UCSD-AML1 (cell line): ENCODE measurements at regions not wholly inside any gene's neighbourhood (a gene's known extent, or its start where the extent isn't known, plus 50 kb on each side); places are given as distances from the start of the nearest gene placed in this dataset.
"Not testable (repeated sequence)": the region's sequence is repeated elsewhere in the genome, so short reads cannot be mapped to it uniquely, and the experiment has no call there.

Source experiments
- DNase-seq: peaks from one replicate; lab custom pipeline; 2025; ENCODE audit not compliant: unreplicated experiment; lab: John Stamatoyannopoulos, UW

DNA sequence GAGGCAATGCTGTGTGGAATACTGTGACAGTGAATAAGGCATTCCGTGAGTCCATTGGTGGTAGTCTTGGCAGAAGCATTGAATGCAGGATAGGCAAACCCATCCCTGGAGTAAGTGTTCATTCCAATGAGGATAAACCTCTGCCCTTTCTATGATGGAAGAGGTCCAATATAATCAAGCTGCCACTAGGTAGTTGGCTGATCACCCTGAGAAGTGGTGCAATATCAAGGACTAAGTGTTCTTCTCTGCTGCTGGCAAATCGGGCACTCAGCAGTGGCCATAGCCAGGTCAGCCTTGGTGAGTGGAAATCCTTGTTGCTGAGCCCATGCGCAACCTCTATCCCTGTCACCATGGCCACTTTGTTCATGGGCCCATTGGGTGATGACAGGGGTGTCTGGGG lies 70.1 kb downstream of the FBXO4 start:
- DNase-seq: no peak

- DNase-seq: no peak
Measured at GRCh38 chr5:42001673-42002072, 76.6 kb downstream of the FBXO4 start.

GRCh38 chr5:42003852-42004251 lies 78.8 kb downstream of the FBXO4 start:
- not testable (repeated sequence) for DNase-seq

GRCh38 chr5:42005561-42006153 lies 80.6 kb downstream of the FBXO4 start:
- DNase-seq: no peak

- DNase-seq: no peak
Measured at GRCh38 chr5:42013561-42013960, 88.5 kb downstream of the FBXO4 start.

GRCh38 chr5:42015254-42015653 lies 90.2 kb downstream of the FBXO4 start:
- no peak for DNase-seq

DNA sequence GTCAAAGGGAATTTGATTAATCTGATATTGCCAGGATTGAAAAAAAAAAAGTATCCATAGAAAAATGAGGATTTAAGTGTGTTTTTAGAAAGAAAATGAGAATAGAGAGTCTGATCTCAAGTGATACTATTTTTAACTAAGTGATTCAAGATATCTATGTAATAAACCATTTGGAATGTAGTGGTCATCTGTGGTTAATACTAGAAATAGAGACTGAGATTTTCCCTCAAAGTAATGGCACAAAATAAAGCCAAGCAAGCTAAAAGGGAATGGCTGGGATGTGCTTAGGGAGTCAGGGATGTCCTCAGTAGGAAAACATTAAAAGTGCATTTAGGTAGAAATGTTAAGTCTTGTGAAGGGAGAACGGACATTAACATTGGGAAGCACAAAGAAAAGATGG lies 90.6 kb downstream of the FBXO4 start:
- no peak for DNase-seq

GRCh38 chr5:42020788-42021530 lies 95.9 kb downstream of the FBXO4 start:
- DNase-seq: no peak

- DNase-seq: no peak
Measured at GRCh38 chr5:42021923-42022322, 96.8 kb downstream of the FBXO4 start.

- DNase-seq: no peak
Measured at GRCh38 chr5:42022383-42022972, 97.4 kb downstream of the FBXO4 start.

- no peak for DNase-seq
Measured at GRCh38 chr5:42026446-42026845, 101.4 kb downstream of the FBXO4 start.

GRCh38 chr5:42032137-42032536 lies 107.1 kb downstream of the FBXO4 start:
- no peak for DNase-seq

DNA sequence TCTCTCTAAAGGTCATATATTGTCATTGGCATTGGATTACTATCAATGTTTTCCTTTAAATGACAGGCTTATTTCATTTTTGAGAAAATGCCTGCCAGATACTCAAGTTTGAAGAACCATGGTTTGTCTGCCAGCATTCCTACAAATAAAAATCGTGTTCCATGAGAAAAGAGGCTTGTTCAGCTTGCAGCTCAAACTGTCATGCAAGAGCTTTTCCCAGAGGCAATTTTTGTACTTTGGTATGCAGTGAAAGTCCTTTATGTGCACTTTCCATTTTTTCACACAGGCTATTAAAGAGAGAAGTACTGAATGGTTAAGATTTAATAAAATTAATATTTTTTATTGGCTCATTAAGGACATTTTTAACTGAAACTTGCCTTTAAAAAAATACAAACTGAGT lies 110.4 kb downstream of the FBXO4 start:
- no peak for DNase-seq

GRCh38 chr5:42036379-42036778 lies 111.3 kb downstream of the FBXO4 start:
- DNase-seq: no peak

DNA sequence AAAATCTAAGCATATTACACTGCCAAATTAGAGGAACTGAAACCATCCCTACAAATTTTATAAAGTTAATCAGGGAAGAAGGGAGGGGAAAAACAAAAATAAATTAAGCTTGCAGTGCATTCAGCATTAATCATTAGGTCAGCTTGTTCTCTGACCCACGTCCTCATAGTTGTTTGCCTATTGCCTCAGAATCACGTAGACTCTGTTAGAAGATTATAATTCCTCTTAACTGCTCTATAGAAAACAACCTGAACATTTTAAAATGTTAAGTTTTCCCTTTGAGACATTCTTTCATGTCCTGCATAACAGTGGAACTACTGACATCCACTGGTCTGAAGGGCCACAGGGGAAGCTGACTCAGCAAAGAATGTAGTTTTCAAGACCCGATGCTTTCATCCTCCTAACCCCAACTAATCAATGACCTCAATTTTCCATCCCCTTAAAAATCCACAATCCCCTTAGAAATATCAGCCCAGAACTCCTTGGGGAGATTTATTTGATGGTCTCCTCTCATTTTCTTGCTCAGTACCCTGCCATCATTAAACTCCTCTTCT lies 112.4 kb downstream of the FBXO4 start:
- DNase-seq: no peak

- no peak for DNase-seq
Measured at GRCh38 chr5:42043400-42043799, 118.3 kb downstream of the FBXO4 start.

- peak; percentile 30 for DNase-seq
Measured at GRCh38 chr5:42057254-42057690, 132.2 kb downstream of the FBXO4 start.

DNA sequence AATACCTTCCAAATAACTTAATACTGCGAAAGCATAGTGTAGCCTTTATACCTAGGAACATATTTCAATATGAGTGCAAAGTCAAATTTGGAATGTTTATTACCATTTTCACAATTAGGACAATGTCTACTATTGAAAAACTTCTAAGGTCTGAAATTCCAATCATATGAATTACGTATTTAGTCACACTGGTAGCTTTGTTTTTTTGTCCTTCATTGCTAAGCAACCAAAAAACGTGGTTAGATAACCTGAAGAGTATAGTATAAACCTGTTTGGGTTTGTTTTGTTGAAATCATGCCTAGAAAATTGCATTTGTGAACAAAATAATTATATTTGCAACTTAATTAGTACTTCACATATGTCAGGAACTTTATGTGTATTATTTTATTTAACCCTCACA lies 134.2 kb downstream of the FBXO4 start:
- DNase-seq: no peak

GRCh38 chr5:42059778-42060464 lies 134.8 kb downstream of the FBXO4 start:
- no peak for DNase-seq

GRCh38 chr5:42061121-42061520 lies 136.0 kb downstream of the FBXO4 start:
- no peak for DNase-seq

DNA sequence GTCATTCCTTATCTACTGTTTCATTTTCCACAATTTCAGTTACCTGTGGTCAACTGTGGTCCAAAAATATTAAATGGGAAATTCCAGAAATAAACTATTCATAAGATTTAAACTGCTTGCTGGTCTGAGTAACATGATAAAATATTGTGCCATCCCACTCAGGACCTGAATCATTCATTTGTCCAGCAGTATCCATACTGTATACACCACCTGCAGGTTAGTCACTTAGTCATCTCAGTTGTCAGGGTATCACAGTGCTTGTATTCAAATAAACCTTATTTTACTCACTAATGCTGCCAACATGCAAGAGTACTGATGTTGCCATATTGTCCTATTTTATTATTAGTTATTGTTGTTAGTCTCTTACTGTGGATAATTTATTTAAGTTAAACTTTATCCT lies 139.7 kb downstream of the FBXO4 start:
- no peak for DNase-seq

GRCh38 chr5:42066131-42066530 lies 141.1 kb downstream of the FBXO4 start:
- no peak for DNase-seq
